Activated CD4-positive, CD25-positive, alpha-beta regulatory T cell treated with anti-CD3 and anti-CD28 coated beads, Interleukin-2, amount 50 U/mL, for 24 hours (primary cell): ENCODE measurements at regions not wholly inside any gene's neighbourhood (a gene's known extent, or its start where the extent isn't known, plus 50 kb on each side); places are given as distances from the start of the nearest gene placed in this dataset.

ENCODE experiments used
- ATAC-seq, 2 donors: fragments of 150-1000 bp; cut with Tn5 transposase; one replicate each; pipeline ENCODE4 v1.10.0; 2021; ENCODE audit warnings: mild to moderate bottlenecking in 1 of 2, moderate library complexity in 1 of 2

- no peak for ATAC-seq
These were observed 79.3 kb downstream of the PCTP start for GRCh38 chr17:55829995-55830612.

GRCh38 chr17:55830699-55831471, 80.0 kb downstream of the PCTP start:
- ATAC-seq: no peak

DNA sequence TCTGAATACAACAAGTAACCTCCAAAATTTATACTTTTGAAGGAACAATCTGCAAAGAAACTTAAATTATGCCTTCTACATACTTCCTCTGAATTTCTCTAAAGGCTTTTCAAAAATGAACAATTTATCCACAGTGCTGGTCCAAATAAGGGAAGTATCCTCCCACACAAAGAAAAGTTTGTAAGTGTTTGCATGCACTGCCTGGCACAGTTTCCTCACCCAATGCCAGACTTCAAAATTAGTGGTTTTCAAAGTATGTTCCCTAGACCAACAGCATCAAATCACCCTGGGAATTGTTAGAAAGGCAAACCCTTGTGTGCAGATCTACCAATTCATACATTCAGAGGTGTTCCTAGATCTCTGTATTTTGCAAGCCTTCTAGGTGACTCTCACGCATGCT, 82.5 kb downstream of the PCTP start:
- no peak for ATAC-seq

GRCh38 chr17:55842405-55843158, 91.7 kb downstream of the PCTP start:
- no peak for ATAC-seq

- ATAC-seq: no peak
These were observed 92.9 kb downstream of the PCTP start for GRCh38 chr17:55843785-55844184.

DNA sequence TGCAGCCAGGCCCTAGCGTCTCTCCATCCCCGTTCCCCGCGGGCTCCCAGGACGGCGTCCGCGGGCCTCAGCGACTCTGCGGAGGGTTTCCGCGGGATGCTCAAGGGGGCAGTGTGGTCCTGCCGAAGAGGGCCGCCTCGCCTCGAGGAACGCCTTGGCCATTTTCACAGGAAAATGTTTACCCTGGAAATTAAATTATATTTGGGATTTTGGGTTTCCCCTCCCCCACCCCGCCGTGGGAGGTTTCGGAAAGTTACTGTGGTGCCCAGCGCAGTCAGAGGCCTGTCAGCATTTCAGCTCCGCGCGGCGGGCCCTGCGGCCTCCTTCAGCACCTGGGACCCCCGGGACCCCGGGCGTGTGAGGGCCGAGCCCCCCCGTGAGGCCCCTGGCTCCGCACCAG, 94.5 kb downstream of the PCTP start:
- ATAC-seq: no peak

GRCh38 chr17:55846745-55847144, 95.9 kb downstream of the PCTP start:
- no peak for ATAC-seq

- ATAC-seq: no peak
These were observed 101.9 kb downstream of the PCTP start for GRCh38 chr17:55852734-55853133.

GRCh38 chr17:55859301-55859795, 108.5 kb downstream of the PCTP start:
- ATAC-seq: no peak

GRCh38 chr17:55865072-55865762, 114.4 kb downstream of the PCTP start:
- ATAC-seq: no peak

- no peak for ATAC-seq
These were observed 119.2 kb downstream of the PCTP start for GRCh38 chr17:55870044-55870443.

DNA sequence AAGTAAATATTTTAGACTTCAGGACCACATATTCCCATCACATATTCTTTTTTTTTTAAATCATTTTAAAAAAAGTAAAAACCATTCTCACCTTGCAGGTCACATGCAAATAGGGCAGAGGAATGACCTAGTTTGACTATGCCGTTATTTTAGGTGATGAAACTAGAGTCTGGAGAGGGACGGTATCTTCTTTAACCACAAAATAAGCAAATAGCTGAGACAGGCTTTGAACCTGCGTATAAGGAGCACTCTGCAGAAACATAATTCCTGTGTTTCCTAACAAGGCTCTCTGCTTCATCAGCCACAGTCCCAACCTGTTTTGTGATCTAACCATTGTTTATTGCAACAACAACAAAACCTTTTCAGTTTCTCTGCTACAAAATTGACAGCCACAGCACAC, 121.5 kb downstream of the PCTP start:
- no peak for ATAC-seq

DNA sequence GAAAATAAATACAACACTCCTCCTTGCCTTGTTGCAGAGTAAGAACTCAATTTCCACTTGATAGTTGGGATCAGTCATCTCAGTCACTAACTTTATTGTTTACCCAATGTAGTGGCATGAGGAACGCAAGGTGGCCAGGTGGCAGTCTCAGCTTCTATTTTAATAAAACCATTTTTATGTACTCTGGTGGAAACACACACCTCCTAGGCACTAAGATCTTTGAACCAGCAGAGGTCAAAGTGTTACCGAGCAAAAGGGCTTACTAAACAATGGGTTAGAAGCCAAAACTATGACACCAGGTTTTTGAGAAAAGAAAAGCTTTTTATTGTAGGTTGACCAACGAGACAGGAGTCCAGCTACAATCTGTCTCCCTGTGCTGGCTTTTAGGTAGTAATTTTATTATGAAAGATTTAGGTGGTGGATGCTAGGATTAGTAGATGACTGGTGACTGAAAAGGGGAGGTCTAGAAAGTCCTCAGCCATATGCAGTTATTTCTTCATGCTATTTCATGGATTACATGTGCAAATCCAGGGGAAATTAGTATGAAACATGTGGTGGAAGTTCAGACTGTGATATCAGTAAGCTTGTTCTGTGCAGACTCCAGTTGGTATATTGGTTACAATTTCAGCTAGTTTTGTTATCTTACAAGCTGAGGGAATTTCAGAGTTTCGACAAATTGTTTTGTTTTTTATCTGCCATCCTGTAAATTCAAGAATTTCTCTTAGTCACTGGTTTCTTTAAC, 122.3 kb downstream of the PCTP start:
- ATAC-seq: no peak

GRCh38 chr17:55883149-55883548, 132.3 kb downstream of the PCTP start:
- ATAC-seq: no peak

GRCh38 chr17:55887531-55887930, 136.7 kb downstream of the PCTP start:
- ATAC-seq: no peak

DNA sequence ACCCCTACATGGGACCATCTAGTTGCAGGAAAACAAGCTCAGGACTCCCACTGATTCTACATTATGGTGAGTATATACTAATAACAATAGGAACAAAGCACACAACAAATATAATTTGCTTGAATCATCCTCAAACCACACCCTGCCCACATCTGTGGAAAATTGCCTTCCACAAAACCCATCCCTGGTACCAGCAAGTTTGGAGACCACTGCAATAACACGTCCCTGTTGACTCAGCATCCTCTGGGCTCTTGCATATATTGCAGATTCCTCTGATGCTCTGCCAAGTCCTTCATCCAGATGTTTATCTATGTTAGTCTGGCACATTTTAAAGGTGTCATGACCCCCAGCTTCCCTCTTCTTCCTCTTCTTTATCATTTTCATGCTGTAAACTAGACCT, 138.4 kb downstream of the PCTP start:
- ATAC-seq: no peak

DNA sequence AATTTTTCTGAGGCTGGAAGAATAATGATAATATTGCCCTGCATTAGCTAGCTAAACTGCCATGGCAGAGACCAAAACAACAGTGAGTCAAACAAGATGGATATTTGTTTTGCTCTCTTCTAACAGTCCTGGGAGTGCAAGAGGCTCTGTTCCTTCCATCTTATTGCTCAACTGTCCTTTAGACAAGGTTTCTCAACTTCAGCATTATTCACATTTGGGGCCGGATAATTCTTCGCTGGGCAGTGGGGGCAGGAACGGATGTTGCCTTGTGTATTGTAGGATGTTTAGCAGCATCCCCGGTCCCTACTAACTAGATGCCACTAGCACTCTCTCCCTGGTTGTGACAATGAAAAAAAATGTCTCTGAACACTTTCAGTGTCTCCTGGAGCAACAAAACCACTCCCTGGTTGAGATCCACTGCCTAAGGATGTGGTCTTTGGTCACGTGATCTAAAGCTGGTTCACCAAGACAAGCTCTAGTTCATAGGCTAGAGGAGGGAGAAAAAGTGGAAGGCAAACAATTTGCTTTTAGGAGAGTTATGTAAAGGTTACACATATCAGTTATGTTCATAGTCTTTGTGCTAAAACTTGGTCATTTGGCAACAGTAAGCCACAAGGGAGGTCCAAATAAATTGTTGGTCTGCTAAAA, 144.4 kb downstream of the PCTP start:
- no peak for ATAC-seq

DNA sequence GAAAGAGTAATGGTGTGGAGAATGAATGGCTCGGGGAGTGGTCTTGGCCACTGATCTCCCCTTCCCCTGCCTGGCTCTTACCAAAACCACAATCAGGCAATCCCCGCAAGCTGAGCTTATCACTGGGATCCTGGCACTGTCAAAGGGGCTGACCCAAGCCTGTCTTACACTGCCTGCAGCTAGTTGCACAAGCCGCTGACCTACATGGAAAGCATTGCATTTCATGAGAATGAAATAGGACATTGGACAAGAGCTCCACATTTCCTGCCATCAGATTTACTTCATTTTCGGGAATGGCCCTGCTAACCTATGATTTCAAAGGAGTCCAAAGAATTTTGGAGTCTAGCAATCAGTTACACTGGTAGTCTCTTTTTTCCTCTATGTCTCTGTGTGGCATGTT, 146.4 kb downstream of the PCTP start:
- ATAC-seq: no peak

- ATAC-seq: no peak
These were observed 147.3 kb downstream of the PCTP start for GRCh38 chr17:55898195-55898594.

DNA sequence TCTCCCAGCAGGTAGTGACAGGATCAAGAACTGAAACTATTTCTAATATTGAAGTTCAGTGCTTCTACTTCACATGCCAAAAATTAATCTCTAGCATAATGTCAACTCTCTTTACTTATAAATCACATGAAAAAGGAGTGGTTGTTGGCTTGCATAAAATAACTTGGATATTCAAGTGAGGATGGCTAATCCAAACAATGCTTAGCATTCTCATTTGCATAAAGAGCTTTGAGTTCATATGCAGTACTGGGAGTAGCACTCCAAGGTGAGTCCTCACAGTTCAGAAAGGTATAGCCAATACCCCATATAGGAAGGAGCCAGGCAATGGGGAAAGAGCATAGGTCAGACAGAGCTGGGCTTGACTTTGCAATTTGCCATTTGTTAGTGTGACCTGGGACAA, 149.3 kb downstream of the PCTP start:
- no peak for ATAC-seq

DNA sequence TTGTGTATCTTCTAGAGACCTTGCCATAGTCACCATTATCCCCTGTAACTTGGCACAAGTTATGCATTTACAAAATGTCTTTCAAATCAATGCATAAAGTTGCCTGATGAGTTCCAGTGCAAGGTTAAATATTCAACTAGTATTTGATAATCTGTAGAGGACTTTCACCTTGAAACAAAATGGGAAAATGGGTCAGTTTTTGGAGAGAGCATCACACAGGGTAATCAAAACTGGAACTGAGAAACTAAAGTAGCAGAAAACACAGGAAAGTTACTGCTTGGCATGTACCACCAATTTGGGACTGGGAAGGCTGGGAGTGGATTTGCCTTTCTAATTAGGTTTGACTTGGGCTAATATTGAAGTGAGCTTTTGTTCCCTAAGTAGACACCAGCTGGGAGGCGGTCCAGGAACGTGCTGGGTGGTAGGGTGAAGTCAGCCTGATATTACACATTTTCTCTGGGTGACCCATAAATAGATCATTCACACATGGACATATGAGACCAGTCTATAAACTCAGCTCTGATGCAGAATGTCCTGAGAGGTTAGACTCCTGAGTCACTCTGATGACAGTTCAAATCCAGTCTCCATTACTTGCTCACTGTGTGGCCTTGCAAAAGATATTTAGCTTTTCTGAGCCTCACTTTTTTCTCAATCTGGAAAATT, 152.3 kb downstream of the PCTP start:
- no peak for ATAC-seq
